ENCODE measurements at regions not wholly inside any gene's neighbourhood (a gene's known extent, or its start where the extent isn't known, plus 50 kb on each side); places are given as distances from the start of the nearest gene placed in this dataset.

DNA sequence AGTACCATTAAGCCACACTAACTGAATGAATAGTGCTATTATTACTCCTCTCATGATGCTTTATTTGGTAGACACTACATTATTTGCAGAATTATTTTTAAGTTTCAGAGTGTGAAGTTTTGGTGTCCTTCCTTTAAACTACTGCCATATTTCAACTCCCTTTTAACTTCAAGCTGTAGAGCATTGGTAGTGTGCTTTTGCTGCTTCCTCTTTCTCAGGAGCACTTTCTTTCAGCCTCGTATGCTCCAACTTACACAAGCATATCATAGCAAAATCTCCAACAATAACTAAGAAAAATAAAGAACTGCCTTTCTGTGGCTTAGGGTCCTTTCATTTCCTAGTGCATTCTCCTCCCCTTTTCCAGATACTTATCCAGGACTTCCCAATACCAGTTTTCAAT, 476.4 kb upstream of the AGTR1 start:
- Histone ChIP-seq H3K27me3 (ENCODE audit: control insufficient read depth, insufficient read depth, low read length) (no peaks in the 10 kb centered on the region), H3K18ac (ENCODE audit: low read depth, low read length) (no peak overlapping the region), H4K20me1 (ENCODE audit: insufficient read depth, low read length) (no peaks in the 10 kb centered on the region), H3K4me1 (ENCODE audit: control insufficient read depth, insufficient read depth, low read length) (no peaks in the 10 kb centered on the region), H4K5ac (ENCODE audit: low read depth, low read length) (no peak overlapping the region), H3K36me3 (ENCODE audit: control insufficient read depth, insufficient read depth, low read length) (no peaks in the 10 kb centered on the region), H3K9me3 (ENCODE audit: control insufficient read depth, insufficient read depth, low read length) (no peaks in the 10 kb centered on the region), H2BK20ac (ENCODE audit: low read depth, low read length) (no peak overlapping the region), H3K4ac (ENCODE audit: low read depth, low read length) (no peak overlapping the region), H3K14ac (replicated peaks; ENCODE audit: low read depth, low read length) (no peak overlapping the region), H3K4me3 (ENCODE audit: insufficient read depth, low read depth, low read length) (no peak overlapping the region), H3K23ac (ENCODE audit: low read depth, low read length) (no peak overlapping the region), H2BK15ac (ENCODE audit: low read depth, low read length) (no peak overlapping the region), H2BK5ac (ENCODE audit: low read depth, low read length, poor library complexity, severe bottlenecking) (no peak overlapping the region), H3K56ac (ENCODE audit: extremely low read depth, insufficient read depth, low read length) (no peak overlapping the region), H2AFZ (replicated peaks; ENCODE audit: low read length, poor library complexity) (no peak overlapping the region), H3K27ac (ENCODE audit: insufficient read depth, low read length) (no peak overlapping the region), H3K9me1 (ENCODE audit: insufficient read depth, low read length) (no peaks in the 10 kb centered on the region), H3K79me1 (ENCODE audit: low read depth in 1 of 2, low read length in 2 of 2) (no peaks in the 10 kb centered on the region), H4K8ac (ENCODE audit: low read depth in 2 of 2, low read length in 2 of 2) (no peak overlapping the region), H3K4me2 (ENCODE audit: low read depth, low read length) (no peak overlapping the region), H3K9ac (ENCODE audit: low read depth, low read length) (no peak overlapping the region), H2AK9ac (replicated peaks; ENCODE audit: low read depth, low read length, poor library complexity) (no peak overlapping the region), H4K91ac (ENCODE audit: insufficient read depth, low read depth, low read length) (no peak overlapping the region), H2BK120ac (ENCODE audit: low read depth, low read length) (no peak overlapping the region), H2AK5ac (ENCODE audit: low read depth, low read length) (no peak overlapping the region)
- ATAC-seq (ENCODE audit: low read depth) = no peak
- ChIA-PET CTCF (interaction anchor here (1.2 kb wide), 1 partner anchor 16 kb away, joined by 3 read pairs; no protein-coding TSS in a partner anchor), POLR2A (ENCODE audit: unreplicated experiment) (no interaction called here)
- in situ Hi-C loops (cut with MboI; ENCODE audit: low sequenced_read_pairs) (no loop called here), dilution Hi-C loops (cut with HindIII; ENCODE audit: low sequenced_read_pairs, unreplicated experiment) (no loop called here), intact Hi-C loops (cut with micrococcal nuclease) (no loop called here)
- no peak for TF ChIP-seq NFE2L2 (IDR thresholded peaks at IDR 0.05; ENCODE audit: low read depth, low read length)
- no peak for TF ChIP-seq RCOR1 (IDR thresholded peaks at IDR 0.05; ENCODE audit: insufficient replicate concordance, low read length)
- TF ChIP-seq CEBPB (IDR thresholded peaks at IDR 0.05; ENCODE audit: low read depth, low read length) = no peak
- TF ChIP-seq, protein P1, sequence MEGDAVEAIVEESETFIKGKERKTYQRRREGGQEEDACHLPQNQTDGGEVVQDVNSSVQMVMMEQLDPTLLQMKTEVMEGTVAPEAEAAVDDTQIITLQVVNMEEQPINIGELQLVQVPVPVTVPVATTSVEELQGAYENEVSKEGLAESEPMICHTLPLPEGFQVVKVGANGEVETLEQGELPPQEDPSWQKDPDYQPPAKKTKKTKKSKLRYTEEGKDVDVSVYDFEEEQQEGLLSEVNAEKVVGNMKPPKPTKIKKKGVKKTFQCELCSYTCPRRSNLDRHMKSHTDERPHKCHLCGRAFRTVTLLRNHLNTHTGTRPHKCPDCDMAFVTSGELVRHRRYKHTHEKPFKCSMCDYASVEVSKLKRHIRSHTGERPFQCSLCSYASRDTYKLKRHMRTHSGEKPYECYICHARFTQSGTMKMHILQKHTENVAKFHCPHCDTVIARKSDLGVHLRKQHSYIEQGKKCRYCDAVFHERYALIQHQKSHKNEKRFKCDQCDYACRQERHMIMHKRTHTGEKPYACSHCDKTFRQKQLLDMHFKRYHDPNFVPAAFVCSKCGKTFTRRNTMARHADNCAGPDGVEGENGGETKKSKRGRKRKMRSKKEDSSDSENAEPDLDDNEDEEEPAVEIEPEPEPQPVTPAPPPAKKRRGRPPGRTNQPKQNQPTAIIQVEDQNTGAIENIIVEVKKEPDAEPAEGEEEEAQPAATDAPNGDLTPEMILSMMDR (conservative IDR thresholded peaks at IDR 0.05; ENCODE audit: low read depth, low read length) = no peak
- TF ChIP-seq MAZ (IDR thresholded peaks at IDR 0.05; ENCODE audit: borderline replicate concordance, low read depth, low read length) = no peak
- TF ChIP-seq SMC3 (IDR thresholded peaks at IDR 0.05; ENCODE audit: low read depth, low read length) = no peak
- TF ChIP-seq MXI1 (IDR thresholded peaks at IDR 0.05; ENCODE audit: borderline replicate concordance, low read depth, low read length) = no peak
- no peak for TF ChIP-seq RAD21 (IDR thresholded peaks at IDR 0.05; ENCODE audit: low read length)
- no peak for TF ChIP-seq POLR2A (IDR thresholded peaks at IDR 0.05; ENCODE audit: low read depth, low read length)
- no peak for TF ChIP-seq CHD1 (IDR thresholded peaks at IDR 0.05; ENCODE audit: low read depth, low read length)
- no peak for TF ChIP-seq MAFK (IDR thresholded peaks at IDR 0.05; ENCODE audit: low read depth, low read length)
- no peak for TF ChIP-seq BHLHE40 (IDR thresholded peaks at IDR 0.05; ENCODE audit: low read depth, low read length)
- no peak for TF ChIP-seq FOS (IDR thresholded peaks at IDR 0.05; ENCODE audit: low read depth, low read length)
- no peak for TF ChIP-seq RFX5 (IDR thresholded peaks at IDR 0.05; ENCODE audit: low read depth, low read length)
- TF ChIP-seq, protein P2, sequence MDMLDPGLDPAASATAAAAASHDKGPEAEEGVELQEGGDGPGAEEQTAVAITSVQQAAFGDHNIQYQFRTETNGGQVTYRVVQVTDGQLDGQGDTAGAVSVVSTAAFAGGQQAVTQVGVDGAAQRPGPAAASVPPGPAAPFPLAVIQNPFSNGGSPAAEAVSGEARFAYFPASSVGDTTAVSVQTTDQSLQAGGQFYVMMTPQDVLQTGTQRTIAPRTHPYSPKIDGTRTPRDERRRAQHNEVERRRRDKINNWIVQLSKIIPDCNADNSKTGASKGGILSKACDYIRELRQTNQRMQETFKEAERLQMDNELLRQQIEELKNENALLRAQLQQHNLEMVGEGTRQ (IDR thresholded peaks at IDR 0.05; ENCODE audit: low read depth, low read length) = no peak
- TF ChIP-seq, protein P3, sequence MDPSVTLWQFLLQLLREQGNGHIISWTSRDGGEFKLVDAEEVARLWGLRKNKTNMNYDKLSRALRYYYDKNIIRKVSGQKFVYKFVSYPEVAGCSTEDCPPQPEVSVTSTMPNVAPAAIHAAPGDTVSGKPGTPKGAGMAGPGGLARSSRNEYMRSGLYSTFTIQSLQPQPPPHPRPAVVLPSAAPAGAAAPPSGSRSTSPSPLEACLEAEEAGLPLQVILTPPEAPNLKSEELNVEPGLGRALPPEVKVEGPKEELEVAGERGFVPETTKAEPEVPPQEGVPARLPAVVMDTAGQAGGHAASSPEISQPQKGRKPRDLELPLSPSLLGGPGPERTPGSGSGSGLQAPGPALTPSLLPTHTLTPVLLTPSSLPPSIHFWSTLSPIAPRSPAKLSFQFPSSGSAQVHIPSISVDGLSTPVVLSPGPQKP (IDR thresholded peaks at IDR 0.05; ENCODE audit: borderline replicate concordance, low read depth, low read length) = no peak
- no CpG with 5 or more reads among the region's 1 CpG for WGBS, 2 experiments (ENCODE audit: extremely low coverage in 2 of 2, insufficient read length in 1 of 2)
- DNase-seq = no peak
- BruUV-seq (replicated peaks) = no TSS peak

Data from IMR-90 (cell line).